Keratinocyte (primary cell): ENCODE measurements at regions not wholly inside any gene's neighbourhood (a gene's known extent, or its start where the extent isn't known, plus 50 kb on each side); places are given as distances from the start of the nearest gene placed in this dataset.
"Not testable (repeated sequence)": the region's sequence is repeated elsewhere in the genome, so short reads cannot be mapped to it uniquely, and the experiment has no call there.

Source experiments
- DNase-seq: peaks from one replicate; pipeline ENCODE4 v3.0.0-alpha.2; 2011; ENCODE audit warnings: low read depth, missing footprints, low spot score
- FAIRE-seq: peaks from 2 replicates; lab custom pipeline; 2011; peaks lifted over from hg19 to GRCh38; lab: Jason Lieb, UNC
- H2AFZ ChIP-seq: 2 replicates; pipeline ENCODE4 v1.6.0; 2012; ENCODE audit warnings: low read length, control low read depth, inconsistent platforms; ENCODE audit not compliant: control insufficient read depth
- H3K27ac ChIP-seq: 2 replicates; pipeline ENCODE4 v1.5.1; 2011; ENCODE audit warnings: low read length; ENCODE audit not compliant: control insufficient read depth, insufficient read depth
- H3K27me3 ChIP-seq: 3 replicates; pipeline ENCODE4 v1.6.0; 2011; ENCODE audit warnings: low read length; ENCODE audit not compliant: control insufficient read depth, insufficient read depth; ENCODE audit errors: extremely low read depth
- H3K36me3 ChIP-seq, 2 experiments: 2 replicates in 1 of 2; 3 replicates in 1 of 2; pipeline ENCODE4 v1.5.1; 2011; ENCODE audit warnings: low read length in 2 of 2, mild to moderate bottlenecking in 1 of 2; ENCODE audit not compliant: control insufficient read depth in 2 of 2, insufficient read depth in 2 of 2; ENCODE audit errors: extremely low read depth in 1 of 2
- H3K4me1 ChIP-seq: 3 replicates; pipeline ENCODE4 v1.5.1; 2011; ENCODE audit warnings: low read length; ENCODE audit not compliant: control insufficient read depth, insufficient read depth; ENCODE audit errors: extremely low read depth
- H3K4me2 ChIP-seq: 3 replicates; pipeline ENCODE4 v1.6.0; 2011; ENCODE audit warnings: low read depth, low read length; ENCODE audit not compliant: control insufficient read depth, insufficient read depth; ENCODE audit errors: extremely low read depth
- H3K4me3 ChIP-seq, 3 experiments: fragments of 200-600 bp in 1 of 3; sonication (generic) in 1 of 3; 2 replicates in 2 of 3; 3 replicates in 1 of 3; pipeline ENCODE4 v1.5.1; 2011 to 2016; ENCODE audit warnings: low read length in 3 of 3, mild to moderate bottlenecking in 3 of 3, control low read depth in 2 of 3, inconsistent platforms in 1 of 3, low read depth in 1 of 3, mixed read lengths in 1 of 3, mixed run types in 1 of 3, moderate library complexity in 1 of 3; ENCODE audit not compliant: control insufficient read depth in 2 of 3, insufficient read depth in 2 of 3; ENCODE audit errors: extremely low read depth in 1 of 3
- H3K79me2 ChIP-seq: 2 replicates; pipeline ENCODE4 v1.6.0; 2012; ENCODE audit warnings: low read length; ENCODE audit not compliant: control insufficient read depth, insufficient read depth
- H3K9ac ChIP-seq: 3 replicates; pipeline ENCODE4 v1.6.0; 2011; ENCODE audit warnings: low read length; ENCODE audit not compliant: control insufficient read depth, insufficient read depth; ENCODE audit errors: extremely low read depth
- H3K9me1 ChIP-seq: 3 replicates; pipeline ENCODE4 v1.6.0; 2011; ENCODE audit warnings: low read length; ENCODE audit not compliant: control insufficient read depth, insufficient read depth; ENCODE audit errors: extremely low read depth
- H3K9me3 ChIP-seq: 2 replicates; pipeline ENCODE4 v1.5.1; 2012; ENCODE audit warnings: low read depth, low read length; ENCODE audit not compliant: control insufficient read depth
- H4K20me1 ChIP-seq: 3 replicates; pipeline ENCODE4 v1.6.0; 2011; ENCODE audit warnings: low read length; ENCODE audit not compliant: control insufficient read depth, insufficient read depth; ENCODE audit errors: extremely low read depth
- CTCF ChIP-seq, 3 experiments: IDR thresholded peaks in 1 of 3; conservative IDR thresholded peaks in 1 of 3; optimal IDR thresholded peaks in 1 of 3; 2 replicates in 2 of 3; 3 replicates in 1 of 3; pipeline versions ENCODE3 to v1.5.1; 2011; ENCODE audit warnings: low read length in 3 of 3, mild to moderate bottlenecking in 3 of 3, moderate library complexity in 2 of 3, control low read depth in 1 of 3, inconsistent platforms in 1 of 3; ENCODE audit not compliant: insufficient read depth in 2 of 3; ENCODE audit errors: extremely low read depth in 1 of 3
- EZH2 ChIP-seq: IDR thresholded peaks from one replicate; pipeline ENCODE4 v1.6.1; 2012; ENCODE audit warnings: inconsistent platforms, mild to moderate bottlenecking, low read length, moderate library complexity
- dilution Hi-C: fragments of 300-500 bp; cut with MboI; formaldehyde crosslinking; loops from one replicate; pipeline ENCODE4 v1.7.0; 2020; ENCODE audit warnings: low sequenced_read_pairs; ENCODE audit not compliant: extremely low pct_ligation_motif_present

- no peak for FAIRE-seq
- Histone ChIP-seq H3K9me1 (no peaks in the 10 kb centered on the region), H3K4me1 (peaks cover 29% of the 10 kb centered on the region), H3K4me2 (peak overlapping the region; percentile 6), H3K27me3 (no peaks in the 10 kb centered on the region), H3K79me2 (no peaks in the 10 kb centered on the region), H4K20me1 (no peaks in the 10 kb centered on the region), H3K9ac (no peak overlapping the region), H3K4me3 (no peak overlapping the region), H2AFZ (no peak overlapping the region), H3K27ac (no peak overlapping the region), H3K9me3 (no peaks in the 10 kb centered on the region), H3K36me3 (no peaks in the 10 kb centered on the region)
- peak; percentile 57 for DNase-seq
- dilution Hi-C loops = no loop called here
- TF ChIP-seq CTCF (optimal IDR thresholded peaks at IDR 0.05 in 1 of 3, IDR thresholded peaks at IDR 0.05 in 1 of 3, conservative IDR thresholded peaks at IDR 0.05 in 1 of 3; ENCODE audit: extremely low read depth in 1 of 3, insufficient read depth in 2 of 3, low read length in 3 of 3) (no peak), EZH2 (no peak)
Observed at GRCh38 chr11:57942808-57943207, 80.9 kb upstream of the OR9Q1 start.

- dilution Hi-C loops, H3K4me3 ChIP-seq, H3K27me3 ChIP-seq, H2AFZ ChIP-seq, H4K20me1 ChIP-seq, H3K9ac ChIP-seq, DNase-seq, H3K79me2 ChIP-seq, H3K36me3 ChIP-seq, H3K9me1 ChIP-seq, H3K27ac ChIP-seq, FAIRE-seq, H3K9me3 ChIP-seq, H3K4me2 ChIP-seq: not testable (repeated sequence)
- H3K4me1 ChIP-seq = peaks cover 29% of the 10 kb centered on the region
Observed at GRCh38 chr11:57943766-57944165, 79.9 kb upstream of the OR9Q1 start.

- Histone ChIP-seq H3K27ac (no peak overlapping the region), H4K20me1 (no peaks in the 10 kb centered on the region), H3K4me1 (peaks cover 14% of the 10 kb centered on the region), H3K79me2 (no peaks in the 10 kb centered on the region), H2AFZ (no peak overlapping the region), H3K9me1 (no peaks in the 10 kb centered on the region), H3K9me3 (no peaks in the 10 kb centered on the region), H3K4me2 (no peak overlapping the region), H3K9ac (no peak overlapping the region), H3K27me3 (no peaks in the 10 kb centered on the region), H3K4me3 (no peak overlapping the region), H3K36me3 (no peaks in the 10 kb centered on the region)
- DNase-seq = no peak
- dilution Hi-C loops = no loop called here
- TF ChIP-seq CTCF (optimal IDR thresholded peaks at IDR 0.05 in 1 of 3, IDR thresholded peaks at IDR 0.05 in 1 of 3, conservative IDR thresholded peaks at IDR 0.05 in 1 of 3; ENCODE audit: extremely low read depth in 1 of 3, insufficient read depth in 2 of 3, low read length in 3 of 3) (no peak), EZH2 (no peak)
- no peak for FAIRE-seq
Observed at GRCh38 chr11:57946628-57947027, 77.1 kb upstream of the OR9Q1 start.
